ENCODE measurements at regions not wholly inside any gene's neighbourhood (a gene's known extent, or its start where the extent isn't known, plus 50 kb on each side); places are given as distances from the start of the nearest gene placed in this dataset.

DNA sequence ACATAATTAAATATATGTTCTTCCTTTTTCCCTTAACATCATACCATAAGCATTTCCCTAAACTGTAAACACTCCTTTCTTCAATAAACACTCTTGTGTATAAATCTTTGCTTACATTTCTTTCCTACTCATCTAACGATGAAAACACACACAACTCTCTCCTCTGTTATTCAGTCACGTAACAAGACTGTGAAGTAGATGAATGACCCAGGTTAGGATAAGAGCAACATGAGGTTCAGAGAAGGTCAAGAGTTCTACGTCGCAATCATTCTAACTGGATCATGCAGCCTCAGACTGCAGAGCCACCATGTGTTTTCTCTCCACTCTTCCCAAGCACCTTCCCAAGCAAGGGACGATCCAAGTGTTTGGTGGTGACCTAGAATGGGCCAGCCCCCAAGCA lies 70.5 kb upstream of the SPTLC1 start:
- no peak for DNase-seq (ENCODE audit: low read depth)

GRCh38 chr9:92185096-92185495 lies 69.9 kb upstream of the SPTLC1 start:
- DNase-seq (ENCODE audit: low read depth), result no peak

- no peak for DNase-seq (ENCODE audit: low read depth)
These were observed 68.9 kb upstream of the SPTLC1 start for GRCh38 chr9:92184041-92184564.

GRCh38 chr9:92183449-92183848 lies 68.2 kb upstream of the SPTLC1 start:
- no peak for DNase-seq (ENCODE audit: low read depth)

DNA sequence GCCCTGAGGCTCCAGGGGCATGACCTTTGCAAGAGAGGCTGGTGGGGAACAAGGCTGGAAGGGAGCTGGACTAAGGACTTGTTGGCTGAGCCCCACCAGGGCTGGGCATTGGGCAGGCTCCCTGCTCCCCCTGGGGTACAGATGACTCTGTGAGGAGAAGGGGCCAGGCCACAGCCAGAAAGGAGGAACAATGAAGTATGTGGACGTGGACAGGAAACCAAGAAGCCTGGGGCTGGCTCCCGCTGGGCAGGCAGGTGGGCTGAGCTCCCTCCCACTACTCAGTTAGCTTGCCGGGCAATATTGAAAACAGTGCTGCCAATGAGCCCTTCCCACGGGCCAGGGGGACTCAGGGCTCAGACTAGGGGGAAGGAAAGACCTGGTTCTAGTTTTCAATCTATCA lies 66.1 kb upstream of the SPTLC1 start:
- no peak for DNase-seq (ENCODE audit: low read depth)

GRCh38 chr9:92180669-92181181 lies 65.5 kb upstream of the SPTLC1 start:
- DNase-seq (ENCODE audit: low read depth), result peak; percentile 94

- DNase-seq (ENCODE audit: low read depth), result no peak
These were observed 64.8 kb upstream of the SPTLC1 start for GRCh38 chr9:92180002-92180400.

DNA sequence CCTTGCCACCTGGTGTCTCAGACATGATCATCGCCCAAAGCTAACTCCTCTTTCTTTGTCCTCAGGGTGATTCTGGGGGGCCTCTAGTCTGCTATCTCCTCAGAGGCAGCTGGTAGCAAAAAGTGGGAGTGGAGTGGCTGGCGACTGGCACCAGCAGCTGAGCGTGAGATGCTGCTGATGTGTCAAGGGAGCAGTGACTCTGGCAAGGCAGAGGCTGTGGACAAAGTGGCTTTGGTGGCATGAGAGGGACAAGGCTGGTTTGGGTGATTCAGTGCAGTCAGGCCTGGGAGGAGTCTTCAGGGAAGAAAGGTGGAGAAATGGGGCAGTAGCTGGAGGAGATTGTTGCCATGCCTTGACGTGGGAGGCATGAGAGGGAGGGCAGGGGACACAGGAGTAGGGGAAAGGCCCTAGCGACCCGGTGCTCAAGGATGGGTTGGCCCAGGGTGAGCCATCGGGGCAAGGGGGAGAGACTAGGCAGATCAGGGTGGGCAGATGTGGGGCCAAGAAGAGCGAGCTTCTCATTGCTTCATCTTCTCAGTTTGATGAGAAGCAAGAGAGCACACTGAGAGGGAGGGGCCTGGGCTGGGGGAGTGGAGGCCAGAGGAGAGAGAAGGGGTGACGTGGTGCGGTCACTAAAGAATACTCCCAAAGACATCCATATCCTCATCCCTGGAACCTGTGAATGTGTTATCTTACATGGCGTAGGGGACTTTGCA lies 64.2 kb upstream of the SPTLC1 start:
- DNase-seq (ENCODE audit: low read depth), result no peak

DNA sequence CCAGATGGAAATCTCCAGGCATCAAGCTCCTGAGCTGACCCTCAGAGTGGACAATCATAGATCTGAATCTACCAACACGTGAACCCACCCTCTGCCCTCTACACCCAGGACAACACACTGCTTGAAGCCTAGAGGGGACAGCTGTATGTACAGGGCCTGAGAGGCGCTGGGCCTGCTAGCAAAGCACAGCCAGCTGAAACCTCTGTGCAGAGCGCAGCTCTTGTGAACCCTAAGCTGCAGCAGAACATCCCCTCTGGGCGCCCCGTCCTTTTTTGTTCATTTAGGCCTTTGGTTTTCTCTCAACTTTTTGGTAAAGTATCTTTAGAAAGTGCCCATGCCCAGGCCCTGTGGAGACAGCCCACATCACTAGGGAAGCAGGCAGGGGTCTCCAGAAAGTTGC lies 62.4 kb upstream of the SPTLC1 start:
- no peak for DNase-seq (ENCODE audit: low read depth)

GRCh38 chr9:92176800-92177185 lies 61.6 kb upstream of the SPTLC1 start:
- DNase-seq (ENCODE audit: low read depth), result no peak

DNA sequence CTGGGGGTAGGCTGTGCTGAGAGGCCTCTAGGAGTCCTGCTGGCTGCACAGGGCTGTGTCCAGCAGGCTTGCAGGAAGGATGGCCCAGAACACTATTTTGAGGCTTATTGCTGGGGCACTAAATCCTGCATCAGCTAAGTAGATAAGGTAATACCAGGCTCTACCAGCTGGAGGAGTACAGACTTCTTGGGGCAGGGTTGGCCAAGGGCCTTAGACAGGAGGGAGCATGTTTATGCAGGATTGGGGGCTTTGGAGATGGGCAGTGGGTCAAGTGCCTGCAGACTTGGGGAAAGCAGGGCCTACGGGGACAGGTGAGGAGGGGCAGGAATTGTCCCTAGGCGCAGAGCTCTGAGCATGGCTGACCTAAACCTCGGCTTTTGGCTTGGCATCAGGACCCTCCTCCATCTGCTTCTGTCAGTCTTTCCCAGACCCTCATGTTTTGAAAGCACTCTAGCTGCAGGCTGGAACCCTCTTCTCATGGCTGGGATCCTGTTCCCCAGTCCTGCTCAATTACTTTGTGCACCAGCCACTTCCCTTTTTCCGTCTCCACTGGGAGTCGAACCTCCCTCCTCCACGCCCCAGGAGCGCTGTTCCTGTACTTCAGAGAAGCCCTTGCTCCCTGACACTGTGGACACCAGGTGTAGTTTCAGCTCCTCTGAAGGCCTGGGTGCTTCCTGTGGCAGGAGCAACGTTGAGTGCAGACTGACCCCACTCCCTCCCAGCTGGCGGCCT lies 61.0 kb upstream of the SPTLC1 start:
- DNase-seq (ENCODE audit: low read depth), result peak; percentile 24

GRCh38 chr9:92175441-92175840 lies 60.2 kb upstream of the SPTLC1 start:
- no peak for DNase-seq (ENCODE audit: low read depth)

DNA sequence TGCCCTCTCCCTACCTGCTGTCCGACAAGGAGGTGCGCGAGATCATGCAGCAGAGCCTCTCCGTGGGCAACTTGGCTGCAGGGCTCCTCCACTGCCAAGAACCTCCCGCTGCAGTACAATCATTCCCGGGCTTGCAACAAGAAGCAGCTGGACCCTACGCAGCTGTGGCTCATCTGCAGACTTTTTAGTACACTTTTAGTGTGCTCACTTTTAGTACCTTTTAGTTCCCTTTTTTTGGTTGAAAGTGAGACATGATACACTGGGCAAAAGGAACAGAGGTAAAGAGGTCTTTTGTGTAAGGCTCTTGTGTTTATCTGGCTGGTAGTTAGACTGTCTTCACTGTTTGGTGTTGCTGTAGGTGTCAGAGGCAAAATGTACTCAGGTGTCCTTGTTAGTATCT lies 58.1 kb upstream of the SPTLC1 start:
- no peak for DNase-seq (ENCODE audit: low read depth)

- no peak for DNase-seq (ENCODE audit: low read depth)
These were observed 56.6 kb upstream of the SPTLC1 start for GRCh38 chr9:92171822-92172221.

GRCh38 chr9:92171281-92171680 lies 56.1 kb upstream of the SPTLC1 start:
- DNase-seq (ENCODE audit: low read depth), result no peak

GRCh38 chr9:92170848-92171247 lies 55.6 kb upstream of the SPTLC1 start:
- DNase-seq (ENCODE audit: low read depth), result no peak

- no peak for DNase-seq (ENCODE audit: low read depth)
These were observed 50.3 kb upstream of the SPTLC1 start for GRCh38 chr9:92165484-92165883.

All from EH (cell line).